SH-SY5Y (cell line): ENCODE measurements at regions not wholly inside any gene's neighbourhood (a gene's known extent, or its start where the extent isn't known, plus 50 kb on each side); places are given as distances from the start of the nearest gene placed in this dataset.

ENCODE experiments used
- GATA2 ChIP-seq: IDR thresholded peaks from 2 replicates; pipeline ENCODE4 v1.6.1; 2011; ENCODE audit warnings: mild to moderate bottlenecking, low read depth, low read length
- GATA3 ChIP-seq: IDR thresholded peaks from 2 replicates; pipeline ENCODE4 v1.6.1; 2011; ENCODE audit warnings: low read depth, mild to moderate bottlenecking, low read length, moderate library complexity

- no peak for TF ChIP-seq GATA2
- TF ChIP-seq GATA3, result no peak
Observed at GRCh38 chr9:107945493-107945892, 455.9 kb upstream of the KLF4 start.
